Fibroblast of mammary gland (primary cell): ENCODE measurements at regions not wholly inside any gene's neighbourhood (a gene's known extent, or its start where the extent isn't known, plus 50 kb on each side); places are given as distances from the start of the nearest gene placed in this dataset.

Experiments used
- DNase-seq: peaks from one replicate; pipeline ENCODE4 v3.0.0-alpha.2; 2010; ENCODE audit warnings: low read depth
- H3K4me3 ChIP-seq: 2 replicates; pipeline ENCODE4 v1.5.1; 2011; ENCODE audit warnings: low read depth, mild to moderate bottlenecking, low read length, moderate library complexity; ENCODE audit not compliant: control insufficient read depth
- CTCF ChIP-seq: conservative IDR thresholded peaks from 2 replicates; pipeline ENCODE4 v1.5.1; 2011; ENCODE audit warnings: low read depth, low read length, inconsistent platforms; ENCODE audit not compliant: control insufficient read depth, insufficient read depth

DNA sequence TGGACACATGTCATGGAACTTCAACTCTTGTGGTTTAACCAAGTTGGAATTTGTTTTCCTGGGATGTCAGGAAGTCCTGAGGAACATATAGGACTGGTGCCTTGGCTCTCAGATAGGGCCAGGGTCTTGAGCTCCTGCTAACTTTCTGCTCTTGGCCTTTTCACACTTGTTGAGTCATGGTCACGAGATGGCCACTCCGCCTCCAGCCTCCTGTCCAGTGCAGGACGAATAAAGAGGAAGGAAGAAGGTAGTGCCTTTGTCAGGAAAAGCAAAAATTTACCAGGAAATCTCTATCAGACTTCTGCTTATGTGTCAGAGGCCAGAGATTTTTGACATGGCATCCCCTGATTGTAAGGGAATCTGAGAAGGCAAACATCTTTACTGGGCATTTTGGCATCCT is 89.1 kb upstream of the ARHGAP20 start:
- no peak for TF ChIP-seq CTCF

DNA sequence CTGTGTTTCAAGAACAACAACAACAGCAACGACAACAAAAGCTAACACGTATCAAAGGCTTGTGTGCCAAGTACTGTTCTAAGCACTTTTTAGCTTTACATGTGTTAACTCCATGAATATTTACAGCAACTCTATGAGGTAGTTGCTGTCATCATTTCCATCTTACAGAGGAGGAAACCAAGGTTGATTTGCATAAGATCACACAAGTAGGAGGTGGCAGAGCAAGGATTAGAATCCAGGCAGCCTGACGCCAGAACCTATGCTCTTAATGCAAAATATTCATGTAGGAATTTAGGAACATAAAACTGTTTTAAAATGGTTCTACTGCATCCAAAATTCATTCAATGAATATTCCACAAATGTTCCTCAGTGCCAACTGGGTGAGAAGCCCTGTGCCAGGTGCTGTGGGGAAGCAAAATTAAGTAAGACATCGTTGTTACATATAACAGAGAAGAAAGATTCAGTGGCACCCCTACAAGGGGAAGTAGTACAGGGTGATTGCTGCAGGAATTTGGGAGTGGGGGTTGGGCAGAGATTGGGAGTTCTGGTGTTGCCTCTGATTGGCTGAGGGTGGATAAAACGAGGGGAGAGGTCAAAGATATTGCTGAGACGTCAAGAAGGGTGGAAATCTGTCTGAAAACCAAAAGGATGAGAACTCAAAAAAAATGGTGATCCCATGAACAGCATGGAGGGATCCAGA is 86.1 kb upstream of the ARHGAP20 start:
- no peak overlapping the region for H3K4me3 ChIP-seq
- DNase-seq, result no peak
- no peak for TF ChIP-seq CTCF

More for the DNA sequence above, 89.1 kb upstream of the ARHGAP20 start:
- H3K4me3 ChIP-seq, result no peak overlapping the region
- DNase-seq, result no peak

- peak; percentile 44 for DNase-seq
- H3K4me3 ChIP-seq, result no peak overlapping the region
- TF ChIP-seq CTCF, result no peak
These were observed 85.2 kb upstream of the ARHGAP20 start for GRCh38 chr11:110797453-110797852.

DNA sequence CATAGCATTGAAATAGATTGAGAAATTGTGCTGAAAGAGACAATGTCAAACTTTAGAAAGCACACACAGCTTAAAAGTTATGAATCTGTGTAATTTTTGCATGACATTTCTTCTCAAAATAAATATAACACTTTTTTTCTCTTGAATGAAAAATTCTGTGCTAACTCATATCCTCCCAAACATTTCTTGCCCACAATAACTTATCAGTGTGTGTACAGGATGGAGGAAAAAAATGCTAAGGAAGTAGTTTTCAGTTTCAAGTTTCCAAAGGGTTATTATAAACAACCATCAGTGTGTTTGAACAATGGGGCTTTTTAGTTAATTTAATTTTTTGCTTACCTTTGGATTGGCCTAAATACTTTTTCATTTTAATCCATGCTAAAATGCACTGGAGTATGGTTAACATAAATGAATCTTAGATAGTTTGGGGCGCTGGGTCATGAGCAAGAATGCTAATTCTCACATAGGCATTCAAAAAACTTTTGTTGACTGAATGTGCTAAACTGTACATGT is 82.9 kb upstream of the ARHGAP20 start:
- TF ChIP-seq CTCF, result no peak
- no peak overlapping the region for H3K4me3 ChIP-seq
- no peak for DNase-seq

GRCh38 chr11:110793556-110793955 is 81.3 kb upstream of the ARHGAP20 start:
- DNase-seq, result no peak
- no peak overlapping the region for H3K4me3 ChIP-seq
- TF ChIP-seq CTCF, result no peak

- DNase-seq, result no peak
- no peak overlapping the region for H3K4me3 ChIP-seq
- TF ChIP-seq CTCF, result no peak
These were observed 79.4 kb upstream of the ARHGAP20 start for GRCh38 chr11:110791621-110792020.
